HepG2 (cell line): ENCODE measurements at regions not wholly inside any gene's neighbourhood (a gene's known extent, or its start where the extent isn't known, plus 50 kb on each side); places are given as distances from the start of the nearest gene placed in this dataset.

Source experiments
- ATAC-seq: fragments of 200-7000 bp; cut with Tn5 transposase; 3 replicates; pipeline ENCODE4 v1.9.1; 2020; ENCODE audit warnings: mild to moderate bottlenecking, moderate library complexity
- BruUV-seq: library from RNA; stranded (reverse); fragments of 400-500 nt; replicated peaks from 2 replicates; lab custom pipeline; 2021; lab: Mats Ljungman, UMichigan
- CTCF ChIA-PET: fragments of 300-600 bp; formaldehyde crosslinking; extraction: SDS; loops from one replicate; lab custom pipeline; 2021; ENCODE audit warnings: low total read pairs, inconsistent platforms, low intra/inter-chr PET ratio; lab: Yijun Ruan, JAX
- POLR2A ChIA-PET: fragments of 350-600 bp; sonication (Branson Sonifier 250); formaldehyde crosslinking; loops from one replicate; lab custom pipeline; 2020; ENCODE audit warnings: antibody characterized with exemption, inconsistent platforms; lab: Yijun Ruan, JAX
- DNase-seq: peaks from one replicate; pipeline ENCODE4 v3.0.0-alpha.2; 2015; ENCODE audit warnings: low spot score
- FAIRE-seq: peaks from 3 replicates; lab custom pipeline; 2011; peaks lifted over from hg19 to GRCh38; lab: Jason Lieb, UNC
- H2AFZ ChIP-seq: one replicate; pipeline ENCODE4 v1.6.1; 2011; ENCODE audit warnings: low read length, inconsistent platforms
- H3K27ac ChIP-seq: fragments of 300-600 bp; 3 replicates; pipeline ENCODE4 v1.8.0; 2011; ENCODE audit warnings: mixed run types, mild to moderate bottlenecking, mixed read lengths, low read length, inconsistent platforms; ENCODE audit not compliant: insufficient read depth; ENCODE audit errors: extremely low read length
- H3K27me3 ChIP-seq, 2 experiments: fragments of 200-600 bp in 1 of 2; 2 replicates in 1 of 2; 3 replicates in 1 of 2; pipeline versions ENCODE4 v1.6.0 to v1.8.0; 2011; ENCODE audit warnings: low read length in 2 of 2, mild to moderate bottlenecking in 2 of 2, moderate library complexity in 2 of 2, inconsistent platforms in 1 of 2; ENCODE audit not compliant: insufficient read depth in 2 of 2, control insufficient read depth in 1 of 2
- H3K36me3 ChIP-seq, 2 experiments: fragments of 200-600 bp in 1 of 2; replicated peaks in 1 of 2; 2 replicates in 1 of 2; 3 replicates in 1 of 2; pipeline versions ENCODE4 v1.5.1 to v1.8.0; 2011; ENCODE audit warnings: low read length in 2 of 2, inconsistent platforms in 1 of 2; ENCODE audit not compliant: insufficient read depth in 2 of 2, control insufficient read depth in 1 of 2
- H3K4me1 ChIP-seq: 2 replicates; pipeline ENCODE4 v1.5.1; 2012; ENCODE audit warnings: low read length, inconsistent platforms; ENCODE audit not compliant: insufficient read depth
- H3K4me2 ChIP-seq: 2 replicates; pipeline ENCODE4 v1.6.0; 2011; ENCODE audit warnings: low read depth, low read length, inconsistent platforms
- H3K4me3 ChIP-seq, 3 experiments: fragments of 200-600 bp in 1 of 3; sonication (generic), shearing (Covaris generic) in 1 of 3; replicated peaks in 1 of 3; 2 replicates each; pipeline ENCODE4 v1.5.1; 2011 to 2016; ENCODE audit warnings: low read length in 3 of 3, inconsistent platforms in 2 of 3, low read depth in 2 of 3, mild to moderate bottlenecking in 2 of 3, control low read depth in 1 of 3, mixed read lengths in 1 of 3; ENCODE audit not compliant: insufficient read depth in 1 of 3
- H3K79me2 ChIP-seq: one replicate; pipeline ENCODE4 v1.6.1; 2011; ENCODE audit warnings: low read length, inconsistent platforms; ENCODE audit not compliant: insufficient read depth
- H3K9ac ChIP-seq: 2 replicates; pipeline ENCODE4 v1.6.0; 2011; ENCODE audit warnings: mild to moderate bottlenecking, low read depth, low read length, inconsistent platforms; ENCODE audit not compliant: insufficient read depth
- H3K9me3 ChIP-seq: 2 replicates; pipeline ENCODE4 v1.5.1; 2012; ENCODE audit warnings: mild to moderate bottlenecking, low read length
- H4K20me1 ChIP-seq: 2 replicates; pipeline ENCODE4 v1.6.0; 2011; ENCODE audit warnings: inconsistent platforms, mild to moderate bottlenecking, low read length, moderate library complexity; ENCODE audit not compliant: insufficient read depth
- ETV5 ChIP-seq: IDR thresholded peaks from 2 replicates; pipeline ENCODE4 v1.6.1; 2018; ENCODE audit warnings: missing biosample characterization, missing genetic modification reagents, inconsistent platforms, borderline replicate concordance
- IRF2 ChIP-seq: IDR thresholded peaks from 2 replicates; pipeline ENCODE4 v1.6.1; 2018; ENCODE audit warnings: missing genetic modification reagents, missing compliant biosample characterization
- ZNF235 ChIP-seq: sonication (generic); formaldehyde crosslinking; IDR thresholded peaks from 2 replicates; pipeline ENCODE4 v1.8.1; 2023; ENCODE audit warnings: mild to moderate bottlenecking, missing genetic modification reagents, borderline replicate concordance
- ZNF616 ChIP-seq: sonication (generic); formaldehyde crosslinking; IDR thresholded peaks from 2 replicates; pipeline ENCODE4 v1.5.0; 2020; ENCODE audit warnings: low read depth, mild to moderate bottlenecking, missing genetic modification reagents
- ZNF674 ChIP-seq: sonication (generic); formaldehyde crosslinking; IDR thresholded peaks from 2 replicates; pipeline ENCODE4 v1.5.0; 2020; ENCODE audit warnings: low read depth, mild to moderate bottlenecking, missing genetic modification reagents
- ZNF841 ChIP-seq: sonication (generic); formaldehyde crosslinking; IDR thresholded peaks from 2 replicates; pipeline ENCODE4 v1.8.1; 2023; ENCODE audit warnings: missing genetic modification reagents, borderline replicate concordance
- WGBS: methylation state at CpG from one replicate; pipeline ENCODE4 v1.1.6; 2017; ENCODE audit warnings: low lambda C conversion rate; 5-methylcytosine and 5-hydroxymethylcytosine counted together
- in situ Hi-C: cut with HindIII; loops from 2 replicates; pipeline ENCODE4 v1.10.0; 2017; ENCODE audit warnings: low pct_unique_long_range_greater_than_20kb; ENCODE audit not compliant: extremely low pct_ligation_motif_present
- intact Hi-C: fragments of 100-400 bp; cut with micrococcal nuclease; formaldehyde crosslinking; loops from one replicate; pipeline ENCODE4 v1.10.0; 2022; ENCODE audit not compliant: unreplicated experiment
- TF ChIP-seq, protein P1 (sequence below), 2 experiments: fragments of 450-650 bp in 1 of 2; sonication (generic) in 1 of 2; formaldehyde crosslinking in 1 of 2; IDR thresholded peaks; 2 replicates each; pipeline versions ENCODE4 v1.6.1 to v1.8.0; 2016 to 2022; ENCODE audit warnings: antibody characterized with exemption in 1 of 2, mild to moderate bottlenecking in 1 of 2, missing genetic modification reagents in 1 of 2

DNA sequence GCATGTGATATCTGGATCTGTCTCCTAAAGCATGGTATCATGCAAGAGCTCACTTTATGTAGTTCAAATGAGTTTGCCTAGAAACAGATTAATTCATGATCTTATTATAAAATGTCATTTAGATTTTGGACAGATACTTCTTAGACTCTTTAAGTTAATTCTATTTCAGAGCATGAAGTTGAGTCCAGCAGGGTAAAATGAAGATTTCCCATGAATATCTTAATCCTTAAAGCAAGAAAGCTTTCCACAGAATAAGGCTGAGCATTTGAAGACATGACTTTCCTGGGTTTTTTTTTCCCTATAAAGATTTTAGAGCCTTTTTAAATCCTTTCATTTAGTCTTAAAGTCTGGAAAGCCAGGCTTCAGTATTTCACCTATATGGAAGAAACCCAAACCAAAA lies 556.0 kb upstream of the GJE1 start:
- no peak overlapping the region for H3K4me3 ChIP-seq
- H3K27ac ChIP-seq = no peak overlapping the region
- in situ Hi-C loops = no loop called here
- H3K9ac ChIP-seq = no peak overlapping the region
- intact Hi-C loops = no loop called here
- H3K9me3 ChIP-seq = no peaks in the 10 kb centered on the region
- no peaks in the 10 kb centered on the region for H3K27me3 ChIP-seq
- CTCF ChIA-PET = no interaction called here
- H4K20me1 ChIP-seq = no peaks in the 10 kb centered on the region
- H3K36me3 ChIP-seq = no peaks in the 10 kb centered on the region
- FAIRE-seq (no peak), ATAC-seq (no peak), DNase-seq (no peak)
- no peak overlapping the region for H2AFZ ChIP-seq
- no peaks in the 10 kb centered on the region for H3K79me2 ChIP-seq
- H3K4me2 ChIP-seq = no peak overlapping the region
- BruUV-seq = no TSS peak
- POLR2A ChIA-PET = no interaction called here
- TF ChIP-seq ZNF674 = no peak
- TF ChIP-seq ZNF235 (CRISPR knock-in tag) = no peak
- no peak for TF ChIP-seq ZNF841 (CRISPR knock-in tag)
- TF ChIP-seq ZNF616 (CRISPR knock-in tag) = no peak
- H3K4me1 ChIP-seq = no peaks in the 10 kb centered on the region

DNA sequence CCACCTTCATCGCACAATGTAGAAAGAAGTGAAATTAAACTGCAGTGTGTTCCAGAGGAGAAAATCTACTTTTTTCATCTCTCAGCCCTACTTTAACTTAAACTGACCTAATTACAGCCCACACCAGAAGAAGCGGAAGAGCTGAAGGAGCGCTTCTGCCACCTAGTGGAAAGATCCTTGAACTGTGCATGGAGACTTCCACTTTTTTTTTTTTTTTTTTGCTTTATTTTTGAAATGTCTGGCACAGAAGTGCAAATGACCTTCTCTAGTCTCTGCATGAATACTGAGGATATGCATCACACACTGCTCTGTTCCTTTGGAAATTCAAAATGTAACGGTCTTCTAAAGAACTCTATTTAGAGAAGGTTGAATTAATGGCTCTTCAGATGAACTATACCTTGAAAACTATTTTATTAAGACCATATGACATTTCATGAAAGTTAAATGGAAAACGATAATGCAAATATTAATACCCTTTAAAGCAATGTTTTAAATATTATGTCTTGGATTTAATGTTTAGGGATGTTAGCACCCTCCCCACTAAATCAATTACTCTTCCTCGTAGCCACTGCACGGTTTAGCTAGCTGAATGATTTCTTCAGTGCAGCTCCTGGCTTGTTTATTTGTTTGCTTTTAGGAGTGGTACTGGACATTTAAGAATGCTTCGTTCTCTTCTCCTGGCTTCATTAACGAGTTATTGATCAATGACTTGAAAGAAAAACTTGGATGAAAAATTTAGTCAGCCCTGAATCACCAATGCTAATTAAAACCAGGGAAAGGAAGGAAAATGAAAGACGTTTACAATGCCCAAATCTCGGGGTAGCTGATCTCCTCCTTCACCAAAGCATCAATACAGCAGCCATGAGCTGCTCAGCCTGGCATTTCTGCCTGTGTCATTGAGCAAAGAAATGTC lies 569.6 kb upstream of the GJE1 start:
- no peak overlapping the region for H2AFZ ChIP-seq
- intact Hi-C loops = loop anchor here (2.0 to 10.0 kb wide), 4 partner anchors 182 to 638 kb away; no protein-coding TSS in a partner anchor
- TF ChIP-seq IRF2 (CRISPR knock-in tag) (peak; percentile 42; the same call in 1 of the 2 replicates), ETV5 (no peak)
- TF ChIP-seq, protein P1, sequence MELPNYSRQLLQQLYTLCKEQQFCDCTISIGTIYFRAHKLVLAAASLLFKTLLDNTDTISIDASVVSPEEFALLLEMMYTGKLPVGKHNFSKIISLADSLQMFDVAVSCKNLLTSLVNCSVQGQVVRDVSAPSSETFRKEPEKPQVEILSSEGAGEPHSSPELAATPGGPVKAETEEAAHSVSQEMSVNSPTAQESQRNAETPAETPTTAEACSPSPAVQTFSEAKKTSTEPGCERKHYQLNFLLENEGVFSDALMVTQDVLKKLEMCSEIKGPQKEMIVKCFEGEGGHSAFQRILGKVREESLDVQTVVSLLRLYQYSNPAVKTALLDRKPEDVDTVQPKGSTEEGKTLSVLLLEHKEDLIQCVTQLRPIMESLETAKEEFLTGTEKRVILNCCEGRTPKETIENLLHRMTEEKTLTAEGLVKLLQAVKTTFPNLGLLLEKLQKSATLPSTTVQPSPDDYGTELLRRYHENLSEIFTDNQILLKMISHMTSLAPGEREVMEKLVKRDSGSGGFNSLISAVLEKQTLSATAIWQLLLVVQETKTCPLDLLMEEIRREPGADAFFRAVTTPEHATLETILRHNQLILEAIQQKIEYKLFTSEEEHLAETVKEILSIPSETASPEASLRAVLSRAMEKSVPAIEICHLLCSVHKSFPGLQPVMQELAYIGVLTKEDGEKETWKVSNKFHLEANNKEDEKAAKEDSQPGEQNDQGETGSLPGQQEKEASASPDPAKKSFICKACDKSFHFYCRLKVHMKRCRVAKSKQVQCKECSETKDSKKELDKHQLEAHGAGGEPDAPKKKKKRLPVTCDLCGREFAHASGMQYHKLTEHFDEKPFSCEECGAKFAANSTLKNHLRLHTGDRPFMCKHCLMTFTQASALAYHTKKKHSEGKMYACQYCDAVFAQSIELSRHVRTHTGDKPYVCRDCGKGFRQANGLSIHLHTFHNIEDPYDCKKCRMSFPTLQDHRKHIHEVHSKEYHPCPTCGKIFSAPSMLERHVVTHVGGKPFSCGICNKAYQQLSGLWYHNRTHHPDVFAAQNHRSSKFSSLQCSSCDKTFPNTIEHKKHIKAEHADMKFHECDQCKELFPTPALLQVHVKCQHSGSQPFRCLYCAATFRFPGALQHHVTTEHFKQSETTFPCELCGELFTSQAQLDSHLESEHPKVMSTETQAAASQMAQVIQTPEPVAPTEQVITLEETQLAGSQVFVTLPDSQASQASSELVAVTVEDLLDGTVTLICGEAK (IDR thresholded peaks at IDR 0.05) = peak; percentile 73
- TF ChIP-seq, protein P1 (CRISPR knock-in tag; IDR thresholded peaks at IDR 0.05) = peak; percentile 95; the same call in 1 of the 2 replicates

More for the DNA sequence above, 569.6 kb upstream of the GJE1 start:
- no peak overlapping the region for H3K4me2 ChIP-seq
- peaks cover 8% of the 10 kb centered on the region for H3K4me1 ChIP-seq
- no peaks in the 10 kb centered on the region for H4K20me1 ChIP-seq
- no TSS peak for BruUV-seq
- DNase-seq = peak; percentile 74
- ChIA-PET CTCF (no interaction called here), POLR2A (no interaction called here)
- no peaks in the 10 kb centered on the region for H3K79me2 ChIP-seq
- in situ Hi-C loops = no loop called here
- H3K9me3 ChIP-seq = no peaks in the 10 kb centered on the region
- H3K9ac ChIP-seq = no peak overlapping the region
- no peak for FAIRE-seq
- H3K27me3 ChIP-seq = no peaks in the 10 kb centered on the region
- H3K27ac ChIP-seq = no peak overlapping the region
- ATAC-seq = peak; percentile 92
- H3K4me3 ChIP-seq = no peak overlapping the region
- no peaks in the 10 kb centered on the region for H3K36me3 ChIP-seq
- WGBS = 9% methylated on average over 11 of the region's 11 CpGs
